GM21737 (cell line): ENCODE measurements at regions not wholly inside any gene's neighbourhood (a gene's known extent, or its start where the extent isn't known, plus 50 kb on each side); places are given as distances from the start of the nearest gene placed in this dataset.

Experiments used
- ATAC-seq: cut with Tn5 transposase; IDR thresholded peaks from one replicate; pipeline ENCODE4 v1.9.1; 2021; ENCODE audit warnings: mild to moderate bottlenecking, moderate library complexity; ENCODE audit not compliant: unreplicated experiment

DNA sequence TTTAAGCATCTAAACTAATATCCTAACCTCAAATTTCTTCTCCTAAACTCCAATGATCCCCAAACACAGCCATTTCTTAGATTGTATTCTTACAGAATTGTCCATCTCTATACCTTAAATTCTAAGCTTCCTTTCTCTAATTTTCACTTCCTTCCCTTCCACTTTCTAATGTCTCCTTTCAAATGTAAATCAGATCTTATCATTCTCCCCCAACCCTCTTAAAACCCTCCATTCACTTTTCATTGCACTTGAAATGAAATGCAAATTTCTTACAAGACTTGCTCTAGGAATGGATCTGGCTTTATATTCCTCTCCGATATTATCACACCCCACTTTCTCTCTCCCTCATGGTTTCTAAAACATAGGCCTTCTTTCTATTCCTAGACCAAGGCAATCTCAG lies 534.6 kb downstream of the LMO4 start:
- no peak for ATAC-seq

DNA sequence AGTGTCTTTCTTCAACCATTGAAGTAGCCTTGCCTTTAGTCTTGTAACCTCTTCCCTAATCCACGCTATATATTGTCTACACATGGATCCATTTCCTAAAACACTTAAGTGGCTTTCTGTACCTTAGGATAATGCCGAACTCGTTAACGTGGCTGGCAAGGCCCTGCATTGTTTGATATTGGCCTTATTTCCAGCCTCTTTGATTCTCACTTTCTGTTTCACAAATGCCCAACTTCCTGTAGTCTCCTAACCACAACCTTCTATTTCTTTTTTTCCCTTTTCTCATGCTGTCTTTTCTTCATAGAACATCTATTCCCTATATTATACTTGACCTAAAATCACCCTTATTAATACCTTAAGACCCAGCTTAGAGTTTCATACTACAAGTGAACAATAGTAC lies 536.0 kb downstream of the LMO4 start:
- ATAC-seq: no peak

DNA sequence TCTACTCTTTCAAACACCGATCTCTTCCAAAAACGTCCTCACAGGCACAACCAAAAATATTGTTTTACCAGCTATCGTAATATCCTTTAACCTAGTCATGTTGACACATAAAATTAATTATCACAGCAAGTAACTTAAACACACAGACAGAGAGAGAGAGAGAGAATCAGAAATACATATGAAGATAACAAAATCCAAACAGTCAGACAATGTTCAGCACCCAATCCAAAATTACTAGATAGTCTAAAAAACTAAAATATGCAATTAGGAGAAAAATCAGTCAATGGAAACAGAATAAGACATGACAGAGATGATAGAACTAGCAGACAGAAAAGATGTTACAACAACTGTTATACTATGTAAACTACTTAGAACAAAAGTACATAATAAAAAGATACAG lies 537.7 kb downstream of the LMO4 start:
- no peak for ATAC-seq

DNA sequence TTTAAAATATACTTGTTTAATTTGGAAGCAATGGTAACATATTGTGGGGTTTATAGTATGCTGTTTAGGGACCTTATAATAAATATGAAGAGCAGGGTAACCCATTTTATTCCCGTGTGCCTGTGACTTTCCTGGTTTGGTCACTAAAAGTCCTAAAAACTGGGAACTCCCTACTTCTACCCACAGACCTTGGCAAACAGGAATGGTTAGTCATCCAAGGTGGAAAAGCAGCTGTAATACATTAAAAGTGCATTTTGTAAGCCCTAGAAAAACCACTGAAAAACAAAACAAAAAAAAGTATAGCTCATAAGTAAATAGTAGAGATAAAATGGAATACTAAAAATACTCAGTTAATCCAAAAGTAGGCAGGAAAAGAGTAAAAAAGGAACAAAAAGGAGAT lies 538.9 kb downstream of the LMO4 start:
- no peak for ATAC-seq

DNA sequence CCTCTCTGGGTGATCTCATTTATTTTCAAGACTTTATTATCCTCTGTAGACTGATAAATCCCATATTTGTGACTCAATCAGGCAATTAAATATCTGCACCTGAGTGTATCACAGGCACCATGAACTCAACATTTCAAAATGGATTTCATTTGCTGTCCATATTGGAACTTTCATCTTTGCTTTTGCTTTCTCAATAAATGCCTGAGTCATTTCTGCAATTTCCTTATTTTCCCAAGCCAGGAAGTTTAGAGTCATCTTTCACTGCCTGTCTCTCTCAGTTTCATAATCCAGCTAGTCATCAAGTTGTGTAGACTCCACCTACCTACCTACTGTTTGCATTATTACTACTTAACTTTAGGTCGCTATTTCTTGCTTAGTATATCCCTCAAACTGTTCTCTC lies 540.9 kb downstream of the LMO4 start:
- ATAC-seq: no peak

DNA sequence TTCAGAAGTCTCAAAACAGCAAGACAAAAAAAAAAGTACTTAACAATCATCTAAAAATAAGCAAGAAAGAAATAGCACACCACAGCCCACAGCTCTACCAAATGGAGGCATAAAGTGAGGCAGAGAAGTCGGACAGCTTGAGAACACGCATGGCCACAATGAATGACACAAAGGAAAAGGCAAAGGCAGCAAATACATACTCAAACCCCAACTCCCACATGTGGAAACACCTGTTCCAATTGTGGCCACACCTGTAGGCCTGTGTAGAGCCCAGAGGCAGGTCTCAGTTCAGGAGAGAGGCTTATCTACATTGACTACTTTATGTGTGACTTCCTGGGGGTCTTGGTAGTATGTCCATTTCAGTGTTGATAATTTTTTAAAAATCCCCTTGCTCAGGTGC lies 543.5 kb downstream of the LMO4 start:
- ATAC-seq: no peak

DNA sequence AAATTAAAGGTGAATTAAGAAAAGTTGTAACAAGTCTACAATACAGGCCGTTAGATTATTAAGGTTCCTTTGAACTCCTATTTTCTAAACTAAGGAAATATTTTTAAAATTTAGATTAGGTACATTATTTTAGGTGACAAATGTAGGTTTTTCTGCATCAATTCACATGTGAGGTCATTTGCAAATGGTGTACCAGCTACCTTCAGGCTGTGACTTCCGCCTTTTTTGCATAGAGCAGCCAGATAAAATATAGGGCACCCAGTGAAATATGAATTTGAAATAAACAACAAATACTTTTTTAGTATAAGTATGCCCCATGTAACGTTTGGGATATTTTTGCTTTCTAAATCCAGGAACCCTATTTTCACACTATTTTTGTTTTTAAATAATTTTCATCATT lies 544.0 kb downstream of the LMO4 start:
- no peak for ATAC-seq

DNA sequence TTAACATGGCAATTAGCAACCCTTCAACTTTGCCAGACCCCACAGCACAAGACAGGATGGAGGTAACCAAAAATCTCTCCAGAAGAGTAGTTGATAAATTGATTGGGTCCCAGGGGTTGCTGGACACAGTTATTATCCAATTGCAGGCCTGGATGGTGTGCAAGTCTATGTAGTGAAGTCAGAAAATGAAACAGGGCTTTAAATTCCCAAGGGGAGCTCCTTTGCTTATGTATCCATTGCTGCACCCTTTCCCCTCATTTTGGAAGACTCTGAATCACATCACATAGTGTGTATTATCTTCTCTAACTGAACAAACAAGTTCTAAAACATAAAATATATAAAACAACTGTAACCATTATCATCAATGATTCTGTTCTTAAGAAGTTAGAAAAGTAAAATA lies 550.2 kb downstream of the LMO4 start:
- no peak for ATAC-seq

DNA sequence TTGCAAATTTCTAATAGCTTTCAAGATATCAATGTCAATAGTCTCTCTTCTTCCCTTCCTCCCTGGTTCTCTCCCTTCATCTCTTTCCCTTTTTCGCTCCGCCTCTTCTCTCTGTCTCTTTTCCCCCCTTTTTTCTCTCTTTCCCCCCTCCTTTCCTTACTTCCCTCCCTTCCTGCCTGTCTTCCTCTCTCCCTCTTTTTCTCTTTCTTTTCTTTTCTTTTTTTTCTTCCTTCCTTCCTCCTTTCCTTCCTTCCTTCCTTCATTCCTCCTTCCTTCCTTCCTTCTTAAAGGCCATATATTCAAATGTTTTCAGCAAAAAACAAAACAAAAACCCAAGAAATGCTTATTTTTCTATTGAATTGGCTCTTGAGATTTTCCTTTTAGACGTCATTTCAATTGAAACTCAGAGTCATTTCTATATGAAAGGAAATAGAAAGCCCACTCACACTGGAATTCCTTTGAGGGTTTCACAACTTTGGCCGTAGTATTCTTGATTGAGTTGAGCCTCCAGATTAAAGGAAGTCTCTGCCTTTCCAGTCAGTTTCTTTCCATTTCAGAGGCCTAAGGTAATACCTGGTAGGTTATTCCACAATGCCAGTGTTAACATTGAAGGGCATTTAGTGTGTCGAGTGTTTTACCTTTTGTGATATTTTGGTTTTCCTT lies 551.5 kb downstream of the LMO4 start:
- no peak for ATAC-seq

DNA sequence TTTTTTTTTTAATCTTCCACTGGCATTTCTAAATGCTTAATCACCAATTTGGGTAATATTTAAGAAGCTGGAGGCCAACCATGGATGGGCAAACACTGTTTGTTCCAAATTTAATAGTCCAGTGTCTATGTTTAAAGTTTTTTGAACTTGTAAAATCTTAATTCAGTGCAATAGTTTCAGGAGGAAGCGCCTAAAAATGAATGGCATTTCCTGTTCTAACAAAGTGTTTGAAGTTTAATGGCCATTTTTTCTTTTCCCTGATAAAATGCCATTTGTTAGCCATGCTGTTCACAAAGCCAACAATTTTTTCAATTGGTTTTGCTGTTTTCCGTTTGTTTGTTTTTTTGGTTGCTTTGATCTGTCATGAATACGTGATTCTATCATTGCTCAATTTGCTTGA lies 552.1 kb downstream of the LMO4 start:
- no peak for ATAC-seq

DNA sequence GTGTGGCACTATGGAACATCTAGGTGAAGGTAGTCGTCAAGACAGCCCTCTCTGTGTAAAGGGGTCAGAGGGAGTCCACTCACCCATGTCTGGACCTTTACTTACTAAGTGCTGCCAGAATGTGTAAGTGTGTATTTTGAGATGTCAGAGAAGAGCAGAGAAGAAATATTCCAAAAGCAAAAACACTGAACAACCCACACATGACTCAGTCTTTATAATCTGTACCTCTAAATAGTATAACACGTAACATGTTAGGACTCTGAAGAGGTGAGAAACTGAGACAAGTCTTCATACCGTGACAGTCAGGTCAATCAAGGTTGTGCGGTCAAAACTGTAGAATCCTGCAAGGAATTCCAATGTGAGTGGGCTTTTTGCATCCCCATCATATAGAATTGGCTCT lies 555.2 kb downstream of the LMO4 start:
- no peak for ATAC-seq

DNA sequence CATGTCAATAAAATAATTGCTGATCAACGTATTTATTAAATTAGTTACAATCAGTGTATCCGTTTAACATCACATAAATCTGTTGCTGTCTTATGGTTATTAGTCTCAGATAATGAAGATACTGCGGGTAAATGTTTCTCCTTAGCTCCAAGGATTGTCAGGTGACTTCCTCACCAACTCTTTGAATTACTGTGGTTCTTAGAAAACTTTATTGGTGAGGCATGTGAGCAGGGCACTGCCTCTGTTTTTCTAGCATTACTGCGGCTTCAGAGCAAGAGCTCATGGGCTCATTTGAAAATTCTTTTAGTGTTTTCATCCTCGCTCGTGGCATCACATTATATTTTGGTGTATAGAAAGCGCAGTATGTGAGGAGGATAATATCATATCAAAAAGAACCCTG lies 555.9 kb downstream of the LMO4 start:
- ATAC-seq: no peak

DNA sequence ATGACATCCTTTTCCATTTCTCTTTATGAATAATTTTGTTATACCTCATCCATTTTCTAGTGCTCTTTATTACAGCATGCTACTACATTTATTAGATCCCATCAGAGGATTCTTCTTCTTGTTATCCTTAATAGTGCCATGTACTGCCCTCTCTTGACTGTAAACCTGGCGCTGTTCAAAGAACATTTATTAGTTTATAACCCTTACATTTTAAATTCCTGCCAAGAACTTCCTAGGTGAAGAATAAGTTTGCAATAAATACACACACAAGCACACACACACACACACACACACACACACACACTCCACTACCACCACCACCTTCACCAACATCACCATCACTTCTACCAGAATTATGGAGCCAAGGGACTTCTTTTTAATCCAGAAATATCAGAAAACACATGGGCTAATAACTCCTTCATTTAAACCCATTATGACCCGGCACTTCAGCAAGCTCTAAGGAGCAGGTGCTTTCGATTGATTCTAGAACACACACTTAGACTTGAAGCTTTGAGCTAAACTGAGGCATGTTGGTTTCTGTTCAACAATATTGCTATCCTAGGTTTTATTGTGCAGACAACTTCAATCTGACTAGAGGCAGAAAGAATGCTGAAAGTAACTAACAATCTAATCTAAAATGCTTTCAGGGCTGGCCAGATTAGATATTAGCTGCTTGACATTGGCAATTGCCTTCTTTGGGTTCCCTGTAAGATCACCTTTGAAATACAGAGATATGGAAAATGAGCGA lies 556.8 kb downstream of the LMO4 start:
- no peak for ATAC-seq

DNA sequence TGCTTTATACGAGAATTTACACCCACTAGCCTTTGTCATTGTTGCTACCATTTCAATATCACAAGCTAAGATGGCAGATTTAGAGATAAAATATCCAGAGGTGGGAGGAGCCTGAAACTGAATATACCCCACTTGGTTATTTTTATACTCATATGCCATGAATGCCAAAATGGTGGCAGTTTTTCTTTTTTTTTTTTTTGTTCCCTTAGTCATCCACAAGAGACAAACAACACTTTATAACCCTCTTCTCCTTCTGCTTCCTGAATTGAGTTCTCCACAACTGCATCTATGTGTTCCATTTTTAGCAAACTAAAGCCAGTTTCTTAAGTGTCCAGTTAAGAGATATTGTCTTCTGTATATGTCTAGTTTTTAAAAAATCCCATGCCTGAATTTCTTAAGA lies 558.4 kb downstream of the LMO4 start:
- no peak for ATAC-seq

DNA sequence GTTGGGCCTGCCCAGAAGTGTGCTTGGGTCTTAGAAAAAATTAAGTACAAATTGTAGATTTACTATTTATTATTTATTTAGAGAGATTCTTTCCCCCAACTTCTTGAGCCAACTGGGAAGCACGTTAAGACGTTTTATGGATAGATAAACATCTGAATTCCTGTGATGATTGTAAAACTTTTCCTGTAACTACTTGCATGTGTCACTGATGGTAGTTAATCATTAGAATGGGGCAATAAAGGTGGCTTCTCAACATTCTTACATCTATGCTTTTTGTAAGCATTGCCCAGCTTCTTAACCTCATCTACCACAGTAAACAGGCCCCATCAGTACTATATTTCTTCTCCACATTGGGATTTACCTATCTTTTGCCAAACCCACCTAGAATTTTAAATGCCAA lies 559.8 kb downstream of the LMO4 start:
- ATAC-seq: no peak

DNA sequence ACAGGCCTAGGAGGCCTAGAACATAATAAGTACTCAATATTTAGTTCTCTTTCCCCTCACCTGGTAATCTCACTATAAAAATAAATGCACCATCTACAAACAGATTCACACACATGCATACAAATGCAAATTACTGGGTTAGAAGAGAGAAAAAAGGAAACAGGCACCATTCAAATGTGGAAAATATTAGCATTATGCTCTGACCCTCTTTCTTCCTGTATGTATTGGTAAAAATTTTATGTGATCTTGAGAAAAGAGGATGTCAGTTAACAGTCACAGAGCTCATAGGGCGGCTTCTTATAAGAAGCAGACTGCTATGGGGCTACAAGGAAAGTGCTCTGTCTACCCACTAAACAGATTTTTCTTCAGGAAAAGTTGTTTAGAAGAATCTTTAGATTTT lies 565.4 kb downstream of the LMO4 start:
- no peak for ATAC-seq

DNA sequence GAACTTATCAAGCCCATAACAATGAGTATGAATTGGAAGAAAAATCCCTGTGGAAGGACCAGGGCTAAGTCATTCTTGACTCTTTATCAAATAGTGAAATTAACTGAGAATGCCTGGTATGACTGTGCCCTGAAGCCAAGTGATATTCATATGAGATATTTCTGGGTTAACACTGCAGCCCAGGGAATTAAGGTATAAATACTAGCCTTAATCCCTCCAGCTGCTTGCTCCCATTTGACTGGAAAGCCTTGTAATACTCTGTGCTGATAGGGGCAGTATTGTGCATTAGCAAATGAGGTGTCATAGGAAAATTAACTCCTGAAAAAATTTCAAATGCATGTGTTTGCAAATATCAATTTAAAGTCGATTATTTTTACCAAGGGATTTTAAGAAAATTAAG lies 568.8 kb downstream of the LMO4 start:
- no peak for ATAC-seq

DNA sequence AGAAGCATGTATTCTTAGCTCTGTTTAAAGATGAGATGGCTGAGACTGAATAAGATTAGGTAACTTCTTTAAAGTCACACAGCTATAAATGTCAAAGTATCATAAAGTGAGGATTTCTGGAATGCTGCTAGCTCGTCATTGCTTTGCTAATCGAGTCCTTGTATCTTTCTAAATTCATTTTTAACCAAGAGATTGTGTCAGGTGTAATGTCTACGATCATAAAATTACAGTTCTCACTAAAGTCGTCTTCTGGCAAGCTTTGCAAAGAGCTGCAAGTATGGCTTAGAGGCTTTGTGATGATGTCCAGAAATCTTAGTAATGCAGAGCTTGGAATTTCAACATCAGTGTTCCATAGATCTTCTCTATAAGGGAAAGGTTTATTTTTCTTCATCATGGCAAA lies 569.8 kb downstream of the LMO4 start:
- no peak for ATAC-seq

DNA sequence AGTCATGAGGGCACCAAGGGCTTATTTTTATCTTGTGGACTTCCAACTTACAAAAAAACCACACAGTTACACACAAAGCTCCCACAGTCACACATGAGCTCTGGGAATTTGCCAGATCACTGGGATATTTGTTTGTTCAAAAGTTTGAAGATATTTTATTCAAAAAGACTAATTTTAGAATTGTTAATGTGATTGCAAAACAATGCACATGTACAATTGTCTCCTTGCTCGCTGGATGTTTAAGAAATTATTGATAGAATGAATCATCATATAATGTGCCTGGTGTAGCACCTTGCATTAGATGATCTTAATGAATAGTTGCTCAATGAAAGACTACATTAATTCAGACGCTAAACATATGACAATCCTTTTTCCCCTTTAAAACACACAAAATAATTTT lies 570.3 kb downstream of the LMO4 start:
- ATAC-seq: no peak

DNA sequence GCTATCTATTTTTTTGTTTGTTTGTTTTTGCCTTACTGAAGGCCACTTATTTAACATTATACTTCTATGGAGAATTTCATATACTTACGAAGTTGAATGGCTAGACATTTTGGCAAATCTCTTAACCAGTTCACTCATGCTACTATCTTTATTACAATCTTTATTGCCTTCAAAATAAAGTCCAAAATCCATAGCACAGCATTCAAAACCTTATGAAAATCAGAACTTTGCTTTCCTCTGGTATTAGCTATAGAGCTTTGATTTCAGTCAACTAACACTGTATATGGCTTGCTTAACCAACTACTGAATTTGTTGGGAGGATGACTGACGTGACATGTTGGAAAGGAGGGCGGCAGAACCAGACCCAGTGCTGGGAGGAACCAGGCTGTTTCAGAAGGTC lies 571.1 kb downstream of the LMO4 start:
- ATAC-seq: no peak

DNA sequence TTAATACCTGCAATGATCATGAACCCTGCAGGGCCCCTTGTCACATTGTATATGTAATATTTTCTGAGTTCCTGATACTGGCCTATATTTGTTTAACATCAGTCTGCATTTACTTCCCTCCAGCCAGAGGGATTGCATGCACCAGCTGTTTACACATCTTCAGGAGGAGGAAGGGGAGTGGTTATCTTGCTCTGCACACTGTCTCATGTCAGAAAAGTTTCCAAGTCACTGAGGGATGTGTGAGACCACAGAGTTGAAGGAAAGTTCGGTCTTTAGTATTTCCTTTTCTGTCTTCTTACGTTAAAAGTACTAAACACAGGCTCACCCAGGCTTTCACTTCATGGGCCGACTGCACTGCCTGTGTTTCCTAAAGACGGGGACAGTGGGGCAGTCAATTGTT lies 574.1 kb downstream of the LMO4 start:
- ATAC-seq: no peak

DNA sequence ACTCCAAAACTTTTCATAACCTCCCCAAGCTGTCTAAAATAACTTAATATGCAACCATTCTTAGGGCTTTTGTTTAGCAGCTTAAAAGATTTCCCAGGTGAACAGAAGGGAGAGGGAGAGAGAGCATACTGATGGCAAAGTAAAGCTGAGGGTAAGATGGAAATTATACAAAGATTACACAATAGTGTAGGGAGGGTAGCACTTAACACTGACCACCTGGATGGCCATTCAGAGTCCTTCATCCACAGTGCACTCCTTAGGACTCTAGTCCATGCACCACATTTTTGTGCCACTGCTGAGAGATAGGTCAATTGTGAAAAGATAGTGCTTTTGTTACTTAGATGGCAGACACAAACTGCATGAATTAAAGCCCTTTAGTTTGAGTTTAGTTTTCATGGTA lies 574.6 kb downstream of the LMO4 start:
- no peak for ATAC-seq

DNA sequence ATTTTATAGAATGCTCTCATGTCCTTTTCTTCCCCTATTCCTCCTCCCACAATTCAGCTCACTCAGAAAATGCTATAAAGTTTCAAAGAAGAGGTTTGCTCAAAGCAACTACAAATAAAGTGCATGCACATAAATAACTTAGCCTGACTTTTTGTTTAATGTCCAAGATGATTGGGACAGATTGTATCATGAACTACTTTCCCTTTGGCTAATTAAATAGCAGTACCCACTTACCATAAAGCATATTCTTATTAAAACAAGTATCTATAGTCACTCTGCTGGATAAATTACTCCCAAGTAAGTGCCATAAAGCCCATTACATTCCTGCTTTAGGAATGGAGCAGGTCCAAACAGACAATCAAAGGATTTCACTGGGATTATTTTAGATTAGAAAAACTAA lies 576.0 kb downstream of the LMO4 start:
- no peak for ATAC-seq
